BLaER1 treated with 17β-estradiol and CSF1 and Interleukin-3, amounts not matched to agents 10 nM and 100 nM (cell line): ENCODE measurements at regions not wholly inside any gene's neighbourhood (a gene's known extent, or its start where the extent isn't known, plus 50 kb on each side); places are given as distances from the start of the nearest gene placed in this dataset.

Experiments used
- H3K27ac ChIP-seq, 11 experiments: shearing (Covaris generic); formaldehyde crosslinking; 2 replicates each; pipeline ENCODE4 v1.8.1; 2022
- H3K27me3 ChIP-seq, 11 experiments: shearing (Covaris generic); formaldehyde crosslinking; 2 replicates each; pipeline ENCODE4 v1.8.1; 2022
- H3K36me3 ChIP-seq, 11 experiments: shearing (Covaris generic); formaldehyde crosslinking; 2 replicates each; pipeline ENCODE4 v1.8.1; 2022
- H3K4me1 ChIP-seq, 10 experiments: shearing (Covaris generic); formaldehyde crosslinking; 2 replicates each; pipeline ENCODE4 v1.8.1; 2022
- H3K4me2 ChIP-seq, 11 experiments: shearing (Covaris generic); formaldehyde crosslinking; 2 replicates each; pipeline ENCODE4 v1.8.1; 2022
- H3K4me3 ChIP-seq, 10 experiments: shearing (Covaris generic); formaldehyde crosslinking; 2 replicates each; pipeline ENCODE4 v1.8.1; 2022
- H3K9ac ChIP-seq, 11 experiments: shearing (Covaris generic); formaldehyde crosslinking; 2 replicates each; pipeline ENCODE4 v1.8.1; 2022
- H3K9me3 ChIP-seq, 11 experiments: shearing (Covaris generic); formaldehyde crosslinking; replicated peaks in 1 of 11; 2 replicates each; pipeline ENCODE4 v1.8.1; 2022
- H4K20me1 ChIP-seq, 11 experiments: shearing (Covaris generic); formaldehyde crosslinking; 2 replicates each; pipeline ENCODE4 v1.8.1; 2022
- Cebpa-rat ChIP-seq, 11 experiments: shearing (Covaris generic); IDR thresholded peaks; 2 replicates each; pipeline ENCODE4 v1.8.1; 2022

- no peak overlapping the region for H3K27ac ChIP-seq
- H4K20me1 ChIP-seq, result peaks cover 0 to 24% (median 0%) of the 10 kb centered on the region in 11 experiments; a peak in 5 of 22 replicates
- no peaks in the 10 kb centered on the region for H3K36me3 ChIP-seq
- peaks cover 17 to 28% (median 24%) of the 10 kb centered on the region in 10 experiments for H3K4me1 ChIP-seq
- H3K9ac ChIP-seq, result no peak overlapping the region
- no peak for TF ChIP-seq Cebpa-rat (IDR thresholded peaks at IDR 0.05)
- no peaks in the 10 kb centered on the region; a peak in 2 of 22 replicates for H3K9me3 ChIP-seq
- H3K4me2 ChIP-seq, result no peak overlapping the region
- peaks cover 0 to 42% (median 7%) of the 10 kb centered on the region in 11 experiments; a peak in 10 of 22 replicates for H3K27me3 ChIP-seq
- H3K4me3 ChIP-seq, result no peak overlapping the region
Observed at GRCh38 chr4:4759883-4760282, 99.6 kb upstream of the MSX1 start.

DNA sequence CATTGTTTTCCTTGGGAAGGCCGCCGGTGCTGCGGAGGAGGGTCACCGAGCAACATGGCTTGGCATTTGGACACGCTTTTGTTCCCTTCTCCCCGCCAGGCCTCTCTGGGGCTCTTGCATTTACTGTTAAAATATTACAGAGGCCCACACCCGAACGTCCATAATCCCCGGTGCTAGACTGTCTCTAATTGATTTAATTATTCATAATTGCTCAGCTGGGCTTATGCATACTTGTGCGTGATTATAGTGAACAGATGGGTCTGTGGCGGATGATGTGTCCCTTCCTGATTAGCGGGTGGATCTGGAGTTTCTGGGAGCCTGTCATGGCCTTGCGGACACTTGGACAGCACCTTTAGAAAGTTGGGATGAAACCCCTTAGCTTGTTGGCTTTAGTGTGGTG is 100.2 kb upstream of the MSX1 start:
- Histone ChIP-seq H3K4me1 (peaks cover 17 to 28% (median 24%) of the 10 kb centered on the region in 10 experiments), H3K27ac (no peak overlapping the region), H3K27me3 (peaks cover 0 to 38% (median 7%) of the 10 kb centered on the region in 11 experiments; a peak in 13 of 22 replicates), H3K9ac (no peak overlapping the region), H3K9me3 (no peaks in the 10 kb centered on the region), H4K20me1 (peaks cover 0 to 24% (median 0%) of the 10 kb centered on the region in 11 experiments; a peak in 5 of 22 replicates), H3K4me2 (no peak overlapping the region), H3K4me3 (no peak overlapping the region), H3K36me3 (no peaks in the 10 kb centered on the region)
- TF ChIP-seq Cebpa-rat (IDR thresholded peaks at IDR 0.05), result no peak

DNA sequence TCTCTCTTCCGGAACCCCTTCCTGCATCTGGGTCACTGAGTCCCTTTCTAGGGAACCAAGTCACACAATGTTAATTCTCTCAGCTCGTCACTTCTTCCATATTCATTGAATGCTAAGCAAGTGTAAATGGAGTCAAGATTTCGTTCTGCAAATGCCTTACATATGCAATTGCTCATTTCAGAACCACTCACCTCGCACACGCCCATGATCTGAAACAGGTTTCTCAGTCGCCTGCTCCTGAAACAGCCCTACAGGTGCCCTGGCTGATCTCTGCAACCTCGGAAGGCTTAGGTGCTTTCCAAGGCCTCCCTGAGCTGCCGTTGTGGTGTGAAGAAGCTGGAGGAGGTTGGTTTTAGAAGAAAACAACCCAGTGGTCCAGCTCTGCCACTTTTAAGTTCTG is 100.8 kb upstream of the MSX1 start:
- Histone ChIP-seq H3K36me3 (no peaks in the 10 kb centered on the region), H4K20me1 (peaks cover 0 to 20% (median 0%) of the 10 kb centered on the region in 11 experiments; a peak in 5 of 22 replicates), H3K9ac (no peak overlapping the region), H3K27ac (no peak overlapping the region), H3K4me3 (no peak overlapping the region), H3K4me1 (peaks cover 14 to 24% (median 21%) of the 10 kb centered on the region in 10 experiments), H3K4me2 (no peak overlapping the region), H3K27me3 (peaks cover 4 to 38% (median 7%) of the 10 kb centered on the region in 11 experiments; a peak in 15 of 22 replicates), H3K9me3 (no peaks in the 10 kb centered on the region)
- no peak for TF ChIP-seq Cebpa-rat (IDR thresholded peaks at IDR 0.05)

- H3K9ac ChIP-seq, result no peak overlapping the region
- no peak overlapping the region for H3K4me3 ChIP-seq
- H4K20me1 ChIP-seq, result peaks cover 0 to 12% (median 0%) of the 10 kb centered on the region in 11 experiments; a peak in 1 of 22 replicates
- peaks cover 0 to 8% (median 0%) of the 10 kb centered on the region in 10 experiments; a peak in 5 of 20 replicates for H3K4me1 ChIP-seq
- no peak for TF ChIP-seq Cebpa-rat (IDR thresholded peaks at IDR 0.05)
- H3K36me3 ChIP-seq, result no peaks in the 10 kb centered on the region
- H3K4me2 ChIP-seq, result no peak overlapping the region
- H3K27ac ChIP-seq, result no peak overlapping the region
- no peaks in the 10 kb centered on the region for H3K9me3 ChIP-seq
- peaks cover 0 to 27% (median 21%) of the 10 kb centered on the region in 11 experiments; a peak in 16 of 22 replicates for H3K27me3 ChIP-seq
Observed at GRCh38 chr4:4755306-4755705, 104.2 kb upstream of the MSX1 start.

GRCh38 chr4:4754641-4755040 is 104.8 kb upstream of the MSX1 start:
- Histone ChIP-seq H3K27me3 (peaks cover 0 to 26% (median 21%) of the 10 kb centered on the region in 11 experiments; a peak in 16 of 22 replicates), H3K4me1 (peaks cover 0 to 8% (median 0%) of the 10 kb centered on the region in 10 experiments; a peak in 5 of 20 replicates), H3K9ac (no peak overlapping the region), H3K36me3 (no peaks in the 10 kb centered on the region), H4K20me1 (peaks cover 0 to 10% (median 0%) of the 10 kb centered on the region in 11 experiments; a peak in 1 of 22 replicates), H3K4me2 (no peak overlapping the region), H3K9me3 (no peaks in the 10 kb centered on the region), H3K27ac (no peak overlapping the region), H3K4me3 (no peak overlapping the region)
- TF ChIP-seq Cebpa-rat (IDR thresholded peaks at IDR 0.05), result no peak

DNA sequence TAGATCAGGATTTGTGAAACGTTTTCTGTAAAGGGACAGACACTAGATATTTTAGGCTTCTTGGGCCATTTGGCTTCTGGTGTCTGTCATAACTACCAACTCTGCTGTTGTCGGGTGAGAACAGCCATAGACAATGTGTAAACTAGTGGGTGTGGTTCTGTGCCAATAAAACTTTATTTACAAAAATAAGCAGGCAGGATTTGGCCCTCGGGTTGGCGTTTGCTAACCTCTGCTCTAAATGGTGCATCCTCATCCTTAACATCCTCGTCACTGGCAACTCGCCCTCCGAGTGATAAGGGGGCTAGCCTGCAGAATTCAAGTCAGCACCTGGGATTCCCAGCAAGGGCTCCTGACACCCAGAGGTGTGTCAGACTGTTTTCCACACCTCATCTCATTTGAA is 105.8 kb upstream of the MSX1 start:
- Histone ChIP-seq H3K27ac (no peak overlapping the region), H3K9ac (no peak overlapping the region), H3K27me3 (peaks cover 0 to 26% (median 21%) of the 10 kb centered on the region in 11 experiments; a peak in 16 of 22 replicates), H3K36me3 (no peaks in the 10 kb centered on the region), H3K9me3 (peaks cover 0 to 3% (median 0%) of the 10 kb centered on the region in 11 experiments; a peak in 1 of 22 replicates), H3K4me2 (no peak overlapping the region), H3K4me1 (peaks cover 0 to 14% (median 3%) of the 10 kb centered on the region in 10 experiments; a peak in 8 of 20 replicates), H3K4me3 (no peak overlapping the region), H4K20me1 (peaks cover 0 to 10% (median 0%) of the 10 kb centered on the region in 11 experiments; a peak in 1 of 22 replicates)
- no peak for TF ChIP-seq Cebpa-rat (IDR thresholded peaks at IDR 0.05)

GRCh38 chr4:4752576-4753401 is 106.7 kb upstream of the MSX1 start:
- Histone ChIP-seq H3K4me1 (peaks cover 0 to 14% (median 3%) of the 10 kb centered on the region in 10 experiments; a peak in 8 of 20 replicates), H3K9me3 (peaks cover 4 to 12% (median 7%) of the 10 kb centered on the region in 11 experiments; a peak in 21 of 22 replicates), H3K27ac (no peak overlapping the region), H3K36me3 (no peaks in the 10 kb centered on the region), H3K4me3 (no peak overlapping the region), H3K9ac (no peak overlapping the region), H4K20me1 (peaks cover 0 to 10% (median 0%) of the 10 kb centered on the region in 11 experiments; a peak in 1 of 22 replicates), H3K4me2 (peak overlapping the region in 5 of 11 experiments; percentile 4 to 25 (median 21); a peak in 3 of 22 replicates), H3K27me3 (peaks cover 0 to 26% (median 21%) of the 10 kb centered on the region in 11 experiments; a peak in 16 of 22 replicates)
- TF ChIP-seq Cebpa-rat (IDR thresholded peaks at IDR 0.05), result no peak

DNA sequence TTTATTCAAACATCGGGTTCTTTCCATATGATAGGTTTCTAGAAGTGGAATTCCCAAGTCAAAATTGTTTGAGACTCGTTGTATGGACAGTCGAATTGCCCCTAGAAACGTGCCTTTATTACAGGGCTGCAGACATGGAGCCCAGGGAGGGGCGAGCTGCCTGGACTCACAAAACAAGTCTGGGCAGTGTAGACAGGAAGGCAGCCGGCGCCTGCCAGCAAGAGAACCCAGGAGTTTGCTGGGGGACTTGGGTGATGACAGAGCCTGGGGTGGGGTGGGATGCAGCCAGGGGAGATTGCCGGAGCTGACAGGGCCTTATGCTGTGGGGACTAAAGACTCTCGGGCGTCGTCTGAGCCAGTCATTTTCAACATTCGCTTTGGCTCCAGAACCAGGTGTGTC is 107.4 kb upstream of the MSX1 start:
- peaks cover 12 to 19% (median 14%) of the 10 kb centered on the region in 11 experiments for H3K9me3 ChIP-seq
- no peak overlapping the region for H3K9ac ChIP-seq
- H3K27me3 ChIP-seq, result peaks cover 0 to 26% (median 21%) of the 10 kb centered on the region in 11 experiments; a peak in 16 of 22 replicates
- peaks cover 0 to 14% (median 3%) of the 10 kb centered on the region in 10 experiments; a peak in 8 of 20 replicates for H3K4me1 ChIP-seq
- no peak overlapping the region for H3K27ac ChIP-seq
- H3K36me3 ChIP-seq, result no peaks in the 10 kb centered on the region
- no peak overlapping the region for H3K4me2 ChIP-seq
- TF ChIP-seq Cebpa-rat (IDR thresholded peaks at IDR 0.05), result no peak
- peaks cover 0 to 10% (median 0%) of the 10 kb centered on the region in 11 experiments; a peak in 1 of 22 replicates for H4K20me1 ChIP-seq
- no peak overlapping the region for H3K4me3 ChIP-seq

DNA sequence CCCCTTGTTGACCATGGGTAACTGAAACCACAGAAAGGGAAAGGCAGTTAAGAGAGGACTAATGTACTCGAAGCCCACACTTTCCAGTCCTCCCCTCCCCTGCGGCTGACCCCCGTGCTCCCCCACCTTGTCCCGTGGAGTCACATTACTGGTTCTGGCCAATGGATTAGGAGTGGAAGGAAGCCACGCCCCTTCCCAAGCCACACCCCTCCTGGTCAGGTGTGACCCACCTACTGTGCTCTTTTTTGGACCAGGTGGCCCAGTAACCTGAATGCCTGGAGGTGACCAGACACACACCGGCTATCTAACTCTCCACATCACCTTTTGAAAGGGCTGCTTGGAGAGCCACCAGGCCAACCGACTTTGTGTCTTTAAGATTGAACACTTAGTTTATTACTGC is 109.3 kb upstream of the MSX1 start:
- H3K27ac ChIP-seq, result no peak overlapping the region
- H3K27me3 ChIP-seq, result peaks cover 0 to 26% (median 21%) of the 10 kb centered on the region in 11 experiments; a peak in 16 of 22 replicates
- TF ChIP-seq Cebpa-rat (IDR thresholded peaks at IDR 0.05), result no peak
- peaks cover 30 to 38% (median 33%) of the 10 kb centered on the region in 11 experiments for H3K9me3 ChIP-seq
- no peak overlapping the region for H3K9ac ChIP-seq
- peaks cover 0 to 10% (median 0%) of the 10 kb centered on the region in 11 experiments; a peak in 1 of 22 replicates for H4K20me1 ChIP-seq
- H3K4me1 ChIP-seq, result peaks cover 0 to 14% (median 3%) of the 10 kb centered on the region in 10 experiments; a peak in 8 of 20 replicates
- no peak overlapping the region for H3K4me3 ChIP-seq
- no peak overlapping the region for H3K4me2 ChIP-seq
- H3K36me3 ChIP-seq, result peaks cover 0 to 5% (median 0%) of the 10 kb centered on the region in 11 experiments; a peak in 1 of 22 replicates
